ENCODE measurements at regions not wholly inside any gene's neighbourhood (a gene's known extent, or its start where the extent isn't known, plus 50 kb on each side); places are given as distances from the start of the nearest gene placed in this dataset.

GRCh38 chr2:177052471-177052870, 160.1 kb upstream of the HNRNPA3 start:
- TF ChIP-seq FOXM1 (IDR thresholded peaks at IDR 0.05; ENCODE audit: borderline replicate concordance) (no peak), TARDBP (IDR thresholded peaks at IDR 0.05) (no peak), FOXK2 (IDR thresholded peaks at IDR 0.05) (no peak), NFRKB (IDR thresholded peaks at IDR 0.05) (no peak), SP1 (IDR thresholded peaks at IDR 0.05) (no peak), PKNOX1 (IDR thresholded peaks at IDR 0.05) (no peak), FOXA1 (IDR thresholded peaks at IDR 0.05) (no peak), ARNT (IDR thresholded peaks at IDR 0.05) (no peak), SUZ12 (IDR thresholded peaks at IDR 0.05) (no peak), BHLHE40 (IDR thresholded peaks at IDR 0.05; ENCODE audit: borderline replicate concordance) (no peak), HDGF (IDR thresholded peaks at IDR 0.05; ENCODE audit: borderline replicate concordance) (no peak), CTBP1 (IDR thresholded peaks at IDR 0.05; ENCODE audit: borderline replicate concordance) (no peak), LEF1 (IDR thresholded peaks at IDR 0.05; ENCODE audit: borderline replicate concordance) (no peak), L3MBTL2 (conservative IDR thresholded peaks at IDR 0.05) (no peak)

Data from HEK293T (cell line).